ENCODE measurements at regions not wholly inside any gene's neighbourhood (a gene's known extent, or its start where the extent isn't known, plus 50 kb on each side); places are given as distances from the start of the nearest gene placed in this dataset.
"Not testable (repeated sequence)": the region's sequence is repeated elsewhere in the genome, so short reads cannot be mapped to it uniquely, and the experiment has no call there.

- Histone ChIP-seq H4K91ac (ENCODE audit: insufficient read length, low read depth, low read length) (no peak overlapping the region), H2BK15ac (ENCODE audit: low read depth, low read length) (no peak overlapping the region), H3K9ac (ENCODE audit: extremely low read depth, insufficient read length, low read length) (no peak overlapping the region), H3K4me1 (ENCODE audit: insufficient read depth, low read length) (no peaks in the 10 kb centered on the region), H4K20me1 (ENCODE audit: control insufficient read depth, insufficient read depth, insufficient read length) (no peaks in the 10 kb centered on the region), H2AK5ac (ENCODE audit: insufficient read length, low read length) (no peak overlapping the region), H3K27me3 (ENCODE audit: insufficient read depth, low read length) (no peaks in the 10 kb centered on the region), H3K4me2 (ENCODE audit: insufficient read depth, insufficient read length, low read length) (no peak overlapping the region), H2BK5ac (ENCODE audit: insufficient read length, low read length) (no peak overlapping the region), H3K4ac (ENCODE audit: low read depth, low read length) (no peak overlapping the region), H3K27ac (ENCODE audit: insufficient read length, low read depth, low read length) (no peak overlapping the region), H4K8ac (replicated peaks; ENCODE audit: insufficient read length, low read depth, low read length) (no peak overlapping the region), H2BK20ac (ENCODE audit: low read depth, low read length, poor library complexity, severe bottlenecking) (no peak overlapping the region), H2BK12ac (ENCODE audit: insufficient read length, low read depth, low read length) (no peak overlapping the region), H3K14ac (ENCODE audit: insufficient read depth, low read length) (no peak overlapping the region), H3K79me1 (ENCODE audit: insufficient read depth, low read depth, low read length, poor library complexity, severe bottlenecking) (no peaks in the 10 kb centered on the region), H2BK120ac (ENCODE audit: low read depth, low read length, poor library complexity, severe bottlenecking) (no peak overlapping the region), H3K9me3 (ENCODE audit: control insufficient read depth, low read depth, low read length) (no peaks in the 10 kb centered on the region), H3K56ac (ENCODE audit: insufficient read length, low read depth, low read length) (no peak overlapping the region), H3K79me2 (ENCODE audit: insufficient read depth, low read length) (no peaks in the 10 kb centered on the region), H4K5ac (ENCODE audit: insufficient read length, low read depth, low read length) (no peak overlapping the region), H3K23me2 (ENCODE audit: insufficient read length, low read depth, low read length, poor library complexity, severe bottlenecking) (no peaks in the 10 kb centered on the region), H2AFZ (ENCODE audit: low read length) (no peak overlapping the region), H3K23ac (ENCODE audit: insufficient read length, low read depth, low read length) (no peak overlapping the region), H3K18ac (ENCODE audit: insufficient read length, low read depth, low read length) (no peak overlapping the region), H3T11ph (ENCODE audit: low read length) (no peak overlapping the region)
- no peaks in the 10 kb centered on the region; the same call in 1 of the 2 replicates for H3K27me3 Mint-ChIP-seq (ENCODE audit: low read depth)
- DNase-seq, result no peak
- no CpG with 5 or more reads among the region's 2 CpGs for WGBS (ENCODE audit: extremely low coverage, insufficient read length, low lambda C conversion rate)
- H3K4me3 Mint-ChIP-seq, result no peak overlapping the region
- H3K4me1 Mint-ChIP-seq, result peaks cover 3 to 4% of the 10 kb centered on the region in 2 experiments; a peak in 2 of 4 replicates
- H3K36me3 Mint-ChIP-seq (ENCODE audit: insufficient read depth in 1 of 3, low read depth in 3 of 3), result peaks cover 2 to 13% (median 4%) of the 10 kb centered on the region in 3 experiments; a peak in 5 of 7 replicates
- no peak for TF ChIP-seq CTCF (conservative IDR thresholded peaks at IDR 0.05)
- H3K27ac Mint-ChIP-seq, result no peak overlapping the region
- peaks cover 9 to 30% of the 10 kb centered on the region in 2 experiments for H3K9me3 Mint-ChIP-seq
These were observed 323.9 kb upstream of the GLI3 start for GRCh38 chr7:42560866-42561265.

- not testable (repeated sequence) for H4K91ac ChIP-seq (ENCODE audit: insufficient read length, low read depth, low read length); H2BK20ac ChIP-seq (ENCODE audit: low read depth, low read length, poor library complexity, severe bottlenecking); H3K18ac ChIP-seq (ENCODE audit: insufficient read length, low read depth, low read length); H2BK5ac ChIP-seq (ENCODE audit: insufficient read length, low read length); H3K4me1 Mint-ChIP-seq; H2AFZ ChIP-seq (ENCODE audit: low read length); H3K27me3 ChIP-seq (ENCODE audit: insufficient read depth, low read length); H2BK12ac ChIP-seq (ENCODE audit: insufficient read length, low read depth, low read length); H3K4me3 Mint-ChIP-seq; H2BK120ac ChIP-seq (ENCODE audit: low read depth, low read length, poor library complexity, severe bottlenecking); H4K8ac ChIP-seq (replicated peaks; ENCODE audit: insufficient read length, low read depth, low read length); H3K27ac Mint-ChIP-seq; DNase-seq; H3K4me2 ChIP-seq (ENCODE audit: insufficient read depth, insufficient read length, low read length); H3K23ac ChIP-seq (ENCODE audit: insufficient read length, low read depth, low read length); H3K23me2 ChIP-seq (ENCODE audit: insufficient read length, low read depth, low read length, poor library complexity, severe bottlenecking); H3K4me1 ChIP-seq (ENCODE audit: insufficient read depth, low read length); H3T11ph ChIP-seq (ENCODE audit: low read length); H3K27me3 Mint-ChIP-seq (ENCODE audit: low read depth); H2AK5ac ChIP-seq (ENCODE audit: insufficient read length, low read length); H3K79me1 ChIP-seq (ENCODE audit: insufficient read depth, low read depth, low read length, poor library complexity, severe bottlenecking); H3K4ac ChIP-seq (ENCODE audit: low read depth, low read length); H3K56ac ChIP-seq (ENCODE audit: insufficient read length, low read depth, low read length); H2BK15ac ChIP-seq (ENCODE audit: low read depth, low read length); H3K9ac ChIP-seq (ENCODE audit: extremely low read depth, insufficient read length, low read length); H3K14ac ChIP-seq (ENCODE audit: insufficient read depth, low read length); H3K27ac ChIP-seq (ENCODE audit: insufficient read length, low read depth, low read length); H4K20me1 ChIP-seq (ENCODE audit: control insufficient read depth, insufficient read depth, insufficient read length); H3K79me2 ChIP-seq (ENCODE audit: insufficient read depth, low read length); H4K5ac ChIP-seq (ENCODE audit: insufficient read length, low read depth, low read length)
- peaks cover 15 to 45% (median 40%) of the 10 kb centered on the region in 3 experiments for H3K36me3 Mint-ChIP-seq (ENCODE audit: insufficient read depth in 1 of 3, low read depth in 3 of 3)
- WGBS (ENCODE audit: extremely low coverage, insufficient read length, low lambda C conversion rate), result no CpG with 5 or more reads among the region's 2 CpGs
- peaks cover 57 to 68% of the 10 kb centered on the region in 2 experiments for H3K9me3 Mint-ChIP-seq
- peaks cover 20% of the 10 kb centered on the region for H3K9me3 ChIP-seq (ENCODE audit: control insufficient read depth, low read depth, low read length)
These were observed 317.9 kb upstream of the GLI3 start for GRCh38 chr7:42554932-42555331.
